Daoy (cell line): ENCODE measurements at regions not wholly inside any gene's neighbourhood (a gene's known extent, or its start where the extent isn't known, plus 50 kb on each side); places are given as distances from the start of the nearest gene placed in this dataset.
"Not testable (repeated sequence)": the region's sequence is repeated elsewhere in the genome, so short reads cannot be mapped to it uniquely, and the experiment has no call there.

ENCODE experiments used
- DNase-seq: peaks from one replicate; pipeline ENCODE4 v3.0.0-alpha.2; 2015; ENCODE audit warnings: low read depth

GRCh38 chr6:94238868-94239267 lies 819.5 kb upstream of the EPHA7 start:
- no peak for DNase-seq

- no peak for DNase-seq
These were observed 808.4 kb upstream of the EPHA7 start for GRCh38 chr6:94227741-94228140.

GRCh38 chr6:94217836-94218235 lies 798.5 kb upstream of the EPHA7 start:
- no peak for DNase-seq

GRCh38 chr6:94215552-94215951 lies 796.2 kb upstream of the EPHA7 start:
- DNase-seq = no peak

- DNase-seq = no peak
These were observed 793.9 kb upstream of the EPHA7 start for GRCh38 chr6:94213226-94213625.

GRCh38 chr6:94196891-94197290 lies 777.5 kb upstream of the EPHA7 start:
- no peak for DNase-seq

- DNase-seq = no peak
These were observed 770.7 kb upstream of the EPHA7 start for GRCh38 chr6:94190030-94190429.

GRCh38 chr6:94184666-94185464 lies 765.5 kb upstream of the EPHA7 start:
- DNase-seq = no peak

GRCh38 chr6:94177429-94177828 lies 758.1 kb upstream of the EPHA7 start:
- DNase-seq = no peak

- no peak for DNase-seq
These were observed 756.1 kb upstream of the EPHA7 start for GRCh38 chr6:94175465-94175864.

- no peak for DNase-seq
These were observed 744.5 kb upstream of the EPHA7 start for GRCh38 chr6:94163877-94164276.

GRCh38 chr6:94150886-94151285 lies 731.5 kb upstream of the EPHA7 start:
- DNase-seq = no peak

- DNase-seq = no peak
These were observed 725.4 kb upstream of the EPHA7 start for GRCh38 chr6:94144807-94145206.

- not testable (repeated sequence) for DNase-seq
These were observed 717.8 kb upstream of the EPHA7 start for GRCh38 chr6:94137178-94137577.

GRCh38 chr6:94133106-94133505 lies 713.7 kb upstream of the EPHA7 start:
- peak; percentile 3 for DNase-seq

- DNase-seq = no peak
These were observed 711.9 kb upstream of the EPHA7 start for GRCh38 chr6:94131271-94131670.

- DNase-seq = no peak
These were observed 711.1 kb upstream of the EPHA7 start for GRCh38 chr6:94130478-94130877.

- no peak for DNase-seq
These were observed 710.6 kb upstream of the EPHA7 start for GRCh38 chr6:94129926-94130325.

GRCh38 chr6:94127716-94128115 lies 708.4 kb upstream of the EPHA7 start:
- no peak for DNase-seq

- DNase-seq = no peak
These were observed 705.0 kb upstream of the EPHA7 start for GRCh38 chr6:94124333-94124732.

- no peak for DNase-seq
These were observed 701.7 kb upstream of the EPHA7 start for GRCh38 chr6:94121094-94121493.

- no peak for DNase-seq
These were observed 679.7 kb upstream of the EPHA7 start for GRCh38 chr6:94099072-94099471.

- no peak for DNase-seq
These were observed 676.6 kb upstream of the EPHA7 start for GRCh38 chr6:94095961-94096360.

GRCh38 chr6:94089941-94090340 lies 670.6 kb upstream of the EPHA7 start:
- DNase-seq = no peak
